GM23248 (cell line): ENCODE measurements at regions not wholly inside any gene's neighbourhood (a gene's known extent, or its start where the extent isn't known, plus 50 kb on each side); places are given as distances from the start of the nearest gene placed in this dataset.

Experiments
- DNase-seq: peaks from one replicate; pipeline ENCODE4 v3.0.0-alpha.2; 2015
- H2AFZ ChIP-seq: fragments of 200-600 bp; sonication (generic); 2 replicates; pipeline ENCODE4 v1.6.1; 2016; ENCODE audit warnings: antibody characterized with exemption
- H3F3A ChIP-seq: fragments of 200-600 bp; sonication (generic); 2 replicates; pipeline ENCODE4 v1.6.1; 2016; ENCODE audit warnings: mild to moderate bottlenecking, antibody characterized with exemption, mixed run types; ENCODE audit not compliant: insufficient read depth
- H3K27ac ChIP-seq: fragments of 200-600 bp; sonication (generic); 2 replicates; pipeline ENCODE4 v1.5.1; 2016; ENCODE audit warnings: mild to moderate bottlenecking
- H3K27me3 ChIP-seq: fragments of 200-600 bp; sonication (generic); replicated peaks from 2 replicates; pipeline ENCODE4 v1.6.1; 2016; ENCODE audit warnings: mild to moderate bottlenecking; ENCODE audit not compliant: insufficient read depth
- H3K36me3 ChIP-seq: fragments of 200-600 bp; sonication (generic); 2 replicates; pipeline ENCODE4 v1.6.1; 2016; ENCODE audit warnings: low read depth, mild to moderate bottlenecking
- H3K4me1 ChIP-seq: fragments of 200-600 bp; sonication (generic); 2 replicates; pipeline ENCODE4 v1.6.1; 2016; ENCODE audit warnings: mild to moderate bottlenecking; ENCODE audit not compliant: insufficient read depth
- H3K4me2 ChIP-seq: fragments of 200-600 bp; sonication (generic); one replicate; pipeline ENCODE4 v1.6.1; 2016; ENCODE audit warnings: mild to moderate bottlenecking; ENCODE audit not compliant: unreplicated experiment
- H3K4me3 ChIP-seq: fragments of 200-600 bp; sonication (generic); 2 replicates; pipeline ENCODE4 v1.5.1; 2016; ENCODE audit warnings: mild to moderate bottlenecking
- H3K79me2 ChIP-seq: fragments of 200-600 bp; sonication (generic); 2 replicates; pipeline ENCODE4 v1.6.1; 2016; ENCODE audit warnings: mild to moderate bottlenecking; ENCODE audit not compliant: insufficient read depth
- H3K9ac ChIP-seq: fragments of 200-600 bp; sonication (generic); 2 replicates; pipeline ENCODE4 v1.6.1; 2016; ENCODE audit warnings: mild to moderate bottlenecking
- H3K9me2 ChIP-seq: fragments of 200-600 bp; sonication (generic); 2 replicates; pipeline ENCODE4 v1.6.1; 2016; ENCODE audit warnings: mixed run types, mild to moderate bottlenecking, moderate library complexity; ENCODE audit not compliant: insufficient read depth
- H3K9me3 ChIP-seq: fragments of 200-600 bp; sonication (generic); one replicate; pipeline ENCODE4 v1.6.1; 2017; ENCODE audit warnings: low read depth
- H4K20me1 ChIP-seq: fragments of 200-600 bp; sonication (generic); 2 replicates; pipeline ENCODE4 v1.6.0; 2016; ENCODE audit not compliant: insufficient read depth
- EZH2 ChIP-seq: fragments of 200-600 bp; sonication (generic); IDR thresholded peaks from 2 replicates; pipeline ENCODE4 v1.6.1; 2018; ENCODE audit warnings: antibody characterized with exemption, mild to moderate bottlenecking; ENCODE audit not compliant: insufficient read depth, poor library complexity, severe bottlenecking
- EZH2phosphoT487 ChIP-seq: fragments of 200-600 bp; sonication (generic); IDR thresholded peaks from 2 replicates; pipeline ENCODE4 v1.6.1; 2018; ENCODE audit warnings: antibody characterized with exemption, moderate library complexity, mild to moderate bottlenecking, low read depth; ENCODE audit not compliant: insufficient read depth
- WGBS, 2 experiments: methylation state at CpG; one replicate each; pipeline ENCODE4 v1.1.6; 2015 to 2017; ENCODE audit warnings: low lambda C conversion rate in 2 of 2, low coverage in 1 of 2; ENCODE audit errors: missing lambda C conversion rate in 2 of 2; 5-methylcytosine and 5-hydroxymethylcytosine counted together
- in situ Hi-C: fragments of 300-500 bp; cut with MboI; formaldehyde crosslinking; loops from 2 replicates; pipeline ENCODE4 v1.15.0; 2020

DNA sequence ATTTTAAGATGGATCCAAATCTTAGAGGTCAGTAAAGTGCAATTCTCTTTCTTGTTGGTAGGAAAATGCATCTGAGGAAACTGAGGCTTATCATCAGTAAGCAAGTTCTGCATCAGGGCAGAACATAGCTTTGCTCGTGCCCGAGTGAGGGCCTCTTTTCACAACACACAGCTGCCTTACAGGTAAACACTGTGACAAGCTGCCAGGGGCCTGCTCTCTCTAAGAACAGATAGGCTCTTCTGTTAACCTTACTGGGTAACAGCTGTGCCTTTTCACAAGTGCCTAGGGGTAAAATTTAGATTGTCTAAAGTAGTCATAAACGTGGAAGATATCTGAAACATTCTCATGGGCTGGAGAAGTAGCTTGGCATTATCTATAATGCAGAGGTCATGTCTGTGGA is 118.1 kb downstream of the C3orf38 start:
- Histone ChIP-seq H3K9ac (no peak overlapping the region), H2AFZ (no peak overlapping the region), H3K4me1 (no peaks in the 10 kb centered on the region), H3K4me2 (no peak overlapping the region), H3K79me2 (no peaks in the 10 kb centered on the region), H3F3A (no peaks in the 10 kb centered on the region), H4K20me1 (no peaks in the 10 kb centered on the region), H3K27me3 (no peaks in the 10 kb centered on the region), H3K9me3 (no peaks in the 10 kb centered on the region), H3K27ac (no peak overlapping the region), H3K4me3 (no peak overlapping the region), H3K9me2 (no peaks in the 10 kb centered on the region), H3K36me3 (no peaks in the 10 kb centered on the region)
- no peak for DNase-seq
- in situ Hi-C loops: no loop called here
- TF ChIP-seq EZH2phosphoT487 (no peak), EZH2 (no peak)
- 27 to 33% methylated on average over 3 of the region's 3 CpGs for WGBS, 2 experiments

DNA sequence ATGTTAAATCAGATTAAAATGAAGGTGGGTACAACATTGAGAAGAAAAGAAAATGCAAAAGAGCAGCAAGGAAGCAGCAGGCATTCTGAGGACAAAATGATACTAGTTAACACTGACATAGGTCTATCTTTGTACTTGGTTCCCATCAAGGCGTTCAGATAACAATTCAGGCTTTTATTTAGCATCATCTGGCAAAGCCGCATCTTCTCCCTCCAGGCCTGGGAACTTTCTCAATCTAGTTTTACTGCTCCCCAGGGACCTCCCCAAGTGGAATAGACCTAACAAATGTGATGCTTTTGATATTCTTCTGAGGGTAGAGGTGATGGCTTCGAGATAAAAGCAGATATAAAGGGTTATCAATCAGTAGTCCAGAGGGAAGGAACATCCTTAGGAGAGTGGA is 130.6 kb downstream of the C3orf38 start:
- no peaks in the 10 kb centered on the region for H3K36me3 ChIP-seq
- 0 out of 2 replicates have a peak, but pooled peaks cover 4% of the 10 kb centered on the region for H3K27me3 ChIP-seq
- H3K9ac ChIP-seq: no peak overlapping the region
- no peak overlapping the region for H3K27ac ChIP-seq
- H4K20me1 ChIP-seq: no peaks in the 10 kb centered on the region
- no peaks in the 10 kb centered on the region for H3K79me2 ChIP-seq
- H2AFZ ChIP-seq: no peak overlapping the region
- WGBS, 2 experiments: 18 to 19% methylated on average over 3 of the region's 3 CpGs
- TF ChIP-seq EZH2phosphoT487 (no peak), EZH2 (no peak)
- no peaks in the 10 kb centered on the region for H3F3A ChIP-seq
- H3K9me2 ChIP-seq: no peaks in the 10 kb centered on the region
- in situ Hi-C loops: no loop called here
- no peaks in the 10 kb centered on the region for H3K4me1 ChIP-seq
- DNase-seq: no peak
- H3K4me3 ChIP-seq: no peak overlapping the region
- H3K4me2 ChIP-seq: no peak overlapping the region
- H3K9me3 ChIP-seq: no peaks in the 10 kb centered on the region

DNA sequence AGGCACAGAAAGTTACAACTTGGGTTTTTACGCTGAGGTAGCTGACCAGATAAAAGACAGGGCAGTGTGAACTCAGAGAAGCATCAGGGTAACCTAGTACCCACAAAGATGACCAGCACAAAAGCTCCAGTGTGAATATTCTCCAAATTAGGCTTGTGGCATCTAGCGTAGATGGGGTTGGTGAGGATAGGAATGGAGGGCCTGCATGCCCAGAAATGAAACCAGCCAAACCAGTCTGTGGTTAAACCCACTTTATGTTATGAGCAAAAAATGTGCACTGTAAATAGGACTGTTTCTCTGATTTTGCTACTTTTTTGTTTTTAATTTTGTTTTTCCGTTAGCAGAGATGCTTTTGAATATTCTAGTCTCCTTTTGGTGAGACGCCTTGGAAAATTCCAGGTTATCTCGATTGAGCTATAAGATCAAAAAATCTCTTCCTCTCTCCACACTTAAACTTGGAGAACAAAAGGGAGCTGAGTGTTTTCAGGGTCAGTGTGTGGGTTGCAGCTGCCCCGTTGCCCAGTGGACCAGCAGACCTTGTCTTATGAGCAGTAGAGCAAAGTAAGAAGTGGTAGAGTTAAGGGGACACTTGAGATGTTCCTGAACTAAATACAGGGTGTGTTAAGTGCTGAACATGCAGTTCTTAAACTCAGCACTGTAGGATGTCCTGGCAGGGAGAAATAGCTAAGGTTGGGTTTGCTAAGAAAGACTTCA is 132.9 kb downstream of the C3orf38 start:
- 38 to 40% methylated on average over 6 of the region's 6 CpGs for WGBS, 2 experiments
- H3K9me2 ChIP-seq: no peaks in the 10 kb centered on the region
- H3F3A ChIP-seq: no peaks in the 10 kb centered on the region
- no peaks in the 10 kb centered on the region for H3K36me3 ChIP-seq
- in situ Hi-C loops: no loop called here
- H2AFZ ChIP-seq: no peak overlapping the region
- no peak overlapping the region for H3K9ac ChIP-seq
- TF ChIP-seq EZH2phosphoT487 (no peak), EZH2 (no peak)
- no peak overlapping the region for H3K4me2 ChIP-seq
- DNase-seq: no peak
- H3K27me3 ChIP-seq: 0 out of 2 replicates have a peak, but pooled peaks cover 4% of the 10 kb centered on the region
- no peak overlapping the region for H3K27ac ChIP-seq
- no peaks in the 10 kb centered on the region for H3K79me2 ChIP-seq
- H3K9me3 ChIP-seq: no peaks in the 10 kb centered on the region
- H3K4me1 ChIP-seq: no peaks in the 10 kb centered on the region
- H3K4me3 ChIP-seq: no peak overlapping the region
- H4K20me1 ChIP-seq: no peaks in the 10 kb centered on the region

DNA sequence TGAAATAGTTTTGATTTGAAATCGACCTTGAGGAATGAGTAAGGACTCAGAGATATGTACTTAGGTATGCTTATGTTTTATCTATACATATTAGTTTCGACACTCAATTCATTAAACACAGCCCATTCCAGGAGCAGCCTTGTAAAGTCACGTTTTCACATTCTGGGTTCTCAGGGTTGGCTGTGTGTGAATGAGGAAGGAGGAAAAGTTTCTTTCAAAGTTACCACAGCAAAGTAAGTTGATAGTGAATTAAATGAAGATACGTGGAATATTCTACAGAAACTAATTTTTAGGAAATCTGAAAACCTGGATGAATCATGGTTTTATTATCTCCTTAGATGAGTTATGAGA is 133.5 kb downstream of the C3orf38 start:
- Histone ChIP-seq H3K9me3 (no peaks in the 10 kb centered on the region), H3K4me1 (no peaks in the 10 kb centered on the region), H4K20me1 (no peaks in the 10 kb centered on the region), H3F3A (no peaks in the 10 kb centered on the region), H3K9ac (no peak overlapping the region), H2AFZ (no peak overlapping the region), H3K79me2 (no peaks in the 10 kb centered on the region), H3K9me2 (no peaks in the 10 kb centered on the region), H3K27ac (no peak overlapping the region), H3K36me3 (no peaks in the 10 kb centered on the region), H3K4me3 (no peak overlapping the region), H3K4me2 (no peak overlapping the region), H3K27me3 (0 out of 2 replicates have a peak, but pooled peaks cover 4% of the 10 kb centered on the region)
- in situ Hi-C loops: no loop called here
- 14% methylated on average over 4 of the region's 4 CpGs for WGBS, 2 experiments
- TF ChIP-seq EZH2phosphoT487: no peak
- TF ChIP-seq EZH2: no peak
- no peak for DNase-seq

DNA sequence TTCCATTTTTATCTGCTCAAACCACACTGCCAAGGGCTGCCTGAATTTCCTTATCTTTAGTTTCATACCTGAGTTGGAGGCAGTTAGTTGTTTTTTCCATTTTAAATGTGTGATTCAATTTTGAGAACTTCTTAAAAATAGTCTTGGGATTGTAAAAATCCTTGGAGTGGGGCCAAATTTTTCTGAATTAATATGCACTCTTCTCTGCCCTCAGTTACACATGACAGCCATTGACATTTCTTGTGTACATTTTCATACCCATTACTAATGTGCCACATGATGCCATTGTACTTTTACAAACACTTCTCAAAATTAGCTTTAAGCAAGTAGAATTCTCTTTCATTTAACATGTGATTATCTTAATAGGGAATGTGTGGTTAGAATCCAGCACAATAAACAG is 141.7 kb downstream of the C3orf38 start:
- no peaks in the 10 kb centered on the region for H3F3A ChIP-seq
- TF ChIP-seq EZH2 (no peak), EZH2phosphoT487 (no peak)
- no peaks in the 10 kb centered on the region for H3K9me3 ChIP-seq
- H3K4me2 ChIP-seq: no peak overlapping the region
- no peaks in the 10 kb centered on the region for H3K79me2 ChIP-seq
- in situ Hi-C loops: no loop called here
- no peaks in the 10 kb centered on the region for H4K20me1 ChIP-seq
- H3K4me3 ChIP-seq: no peak overlapping the region
- H3K4me1 ChIP-seq: no peaks in the 10 kb centered on the region
- H3K27me3 ChIP-seq: no peaks in the 10 kb centered on the region
- H3K36me3 ChIP-seq: no peaks in the 10 kb centered on the region
- no peak overlapping the region for H2AFZ ChIP-seq
- H3K27ac ChIP-seq: no peak overlapping the region
- no peak for DNase-seq
- no peaks in the 10 kb centered on the region for H3K9me2 ChIP-seq
- H3K9ac ChIP-seq: no peak overlapping the region
